HG03354 (cell line): ENCODE measurements at regions not wholly inside any gene's neighbourhood (a gene's known extent, or its start where the extent isn't known, plus 50 kb on each side); places are given as distances from the start of the nearest gene placed in this dataset.
A peak's percentile ranks its signal among the peaks of the same experiment; 100 is the strongest.
"Not testable (repeated sequence)": the region's sequence is repeated elsewhere in the genome, so short reads cannot be mapped to it uniquely, and the experiment has no call there.

Experiments used
- ATAC-seq: cut with Tn5 transposase; IDR thresholded peaks from one replicate; pipeline ENCODE4 v1.9.1; 2021; ENCODE audit warnings: mild to moderate bottlenecking; ENCODE audit not compliant: unreplicated experiment, poor library complexity, severe bottlenecking

- no peak for ATAC-seq
These were observed 196.3 kb upstream of the SPRY1 start for GRCh38 chr4:123200051-123200940.

DNA sequence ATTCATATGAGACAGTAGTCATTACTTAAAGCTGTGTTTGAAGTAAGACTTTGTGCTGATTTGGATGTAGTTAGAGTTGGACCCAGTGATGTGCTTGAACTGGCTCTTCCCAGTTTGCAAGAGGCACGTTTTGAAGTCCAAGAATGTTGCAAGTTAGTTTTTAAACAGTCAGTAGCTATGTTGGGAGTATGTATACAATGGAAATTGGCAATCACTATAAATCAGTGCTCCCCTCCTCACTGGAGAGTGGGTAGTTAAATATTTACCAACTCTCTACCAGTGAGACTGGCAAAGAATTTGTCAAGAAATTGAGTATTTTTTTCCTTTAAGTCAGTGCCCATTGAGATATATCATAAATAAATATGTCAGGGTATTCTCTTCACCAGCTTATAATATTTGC lies 191.9 kb upstream of the SPRY1 start:
- ATAC-seq = no peak

DNA sequence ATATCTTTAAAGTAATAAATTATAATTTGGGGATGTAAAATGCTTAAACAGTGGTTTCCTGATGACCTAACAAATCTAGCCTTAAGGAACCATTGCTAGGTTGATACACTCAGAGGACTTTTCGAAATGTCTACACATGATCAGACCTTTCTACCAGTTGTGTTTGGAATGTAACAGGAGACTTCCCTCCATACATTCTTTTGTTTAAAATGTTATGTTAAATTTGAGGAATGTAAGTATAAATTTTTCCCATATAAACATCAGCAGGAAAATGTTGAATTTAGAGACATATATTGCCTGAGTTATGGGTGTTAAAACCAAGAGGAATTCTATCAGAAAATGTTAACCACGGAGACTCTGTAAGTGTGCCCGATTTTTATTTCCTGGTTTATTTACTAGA lies 190.6 kb upstream of the SPRY1 start:
- no peak for ATAC-seq

DNA sequence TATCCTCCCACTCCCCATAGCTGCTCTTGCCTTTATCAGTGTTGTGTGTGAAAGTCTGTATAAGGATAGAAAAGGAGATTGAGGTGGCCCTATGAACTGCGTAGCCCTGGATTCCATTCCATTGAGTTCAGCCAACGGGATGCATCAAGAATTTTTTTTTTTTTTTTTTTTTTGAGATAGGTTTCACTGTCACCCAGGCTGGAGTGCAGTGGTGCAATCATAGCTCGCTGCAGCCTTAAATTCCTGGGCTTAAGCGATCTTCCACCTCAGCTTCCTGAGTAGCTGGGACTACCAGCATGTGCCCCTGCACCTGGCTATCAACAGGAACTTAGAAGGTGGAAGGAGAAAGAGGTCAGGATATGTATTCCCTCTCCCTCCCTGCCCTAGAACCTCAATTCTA lies 187.2 kb upstream of the SPRY1 start:
- no peak for ATAC-seq

- no peak for ATAC-seq
These were observed 181.1 kb upstream of the SPRY1 start for GRCh38 chr4:123215536-123215935.

- no peak for ATAC-seq
These were observed 180.1 kb upstream of the SPRY1 start for GRCh38 chr4:123216543-123216942.

DNA sequence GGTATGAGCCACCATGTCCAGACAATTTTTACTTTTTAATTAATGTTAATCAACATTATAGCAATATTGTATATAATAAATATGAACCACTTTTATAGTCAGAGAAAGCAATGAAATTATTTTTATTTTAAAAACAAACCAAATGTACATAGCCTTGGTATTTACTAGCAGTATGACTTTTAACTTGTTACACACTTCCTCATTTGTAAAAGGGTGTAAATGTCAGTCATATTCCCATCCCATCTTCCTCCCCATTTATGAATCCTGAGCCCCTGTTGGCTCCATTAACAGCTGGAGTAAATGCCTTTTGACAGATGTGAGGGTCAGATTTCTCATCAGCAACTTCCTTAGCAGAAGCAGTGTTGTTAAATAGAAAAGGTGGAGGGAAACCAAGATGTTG lies 179.6 kb upstream of the SPRY1 start:
- no peak for ATAC-seq

- ATAC-seq = no peak
These were observed 178.9 kb upstream of the SPRY1 start for GRCh38 chr4:123217664-123218063.

DNA sequence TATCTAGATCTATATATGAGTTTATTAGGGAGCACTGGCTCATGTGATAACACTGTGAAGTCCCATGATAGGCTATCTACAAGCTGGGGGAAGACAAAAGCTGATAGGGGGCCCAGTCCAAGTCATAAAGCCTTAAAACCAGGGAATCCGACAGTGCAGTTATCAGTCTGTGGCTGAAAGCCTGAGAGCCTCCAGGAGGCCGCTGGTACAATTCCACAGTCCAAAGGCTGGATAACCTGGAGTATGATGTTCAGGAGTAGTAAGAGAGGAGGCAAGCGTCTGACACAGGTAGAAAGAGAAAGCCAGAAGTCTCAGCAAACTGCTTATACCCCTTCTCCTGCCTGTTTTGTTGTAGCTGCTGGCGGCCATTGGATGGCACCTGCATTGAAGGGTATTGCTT lies 177.6 kb upstream of the SPRY1 start:
- ATAC-seq = no peak

GRCh38 chr4:123229286-123229685 lies 167.3 kb upstream of the SPRY1 start:
- ATAC-seq = no peak

DNA sequence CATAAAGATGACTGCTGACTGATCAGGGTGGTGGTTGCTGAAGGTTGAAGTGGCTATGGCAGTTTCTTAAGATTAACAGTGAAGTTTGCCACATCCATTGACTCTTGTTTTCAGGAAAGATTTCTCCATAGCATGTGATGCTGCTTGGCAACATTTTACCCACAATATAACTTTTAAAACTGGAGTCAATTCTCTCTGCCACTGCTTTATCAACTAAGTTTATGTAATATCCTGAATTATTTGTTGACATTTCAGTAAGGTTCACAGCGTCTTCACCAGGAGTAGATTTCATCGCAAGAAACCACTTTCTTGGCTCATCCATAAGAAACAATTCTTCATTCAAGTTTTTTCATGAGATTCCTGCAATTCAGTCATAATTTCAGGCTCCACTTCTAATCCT lies 166.5 kb upstream of the SPRY1 start:
- ATAC-seq = no peak

GRCh38 chr4:123232439-123232838 lies 164.2 kb upstream of the SPRY1 start:
- ATAC-seq = no peak

DNA sequence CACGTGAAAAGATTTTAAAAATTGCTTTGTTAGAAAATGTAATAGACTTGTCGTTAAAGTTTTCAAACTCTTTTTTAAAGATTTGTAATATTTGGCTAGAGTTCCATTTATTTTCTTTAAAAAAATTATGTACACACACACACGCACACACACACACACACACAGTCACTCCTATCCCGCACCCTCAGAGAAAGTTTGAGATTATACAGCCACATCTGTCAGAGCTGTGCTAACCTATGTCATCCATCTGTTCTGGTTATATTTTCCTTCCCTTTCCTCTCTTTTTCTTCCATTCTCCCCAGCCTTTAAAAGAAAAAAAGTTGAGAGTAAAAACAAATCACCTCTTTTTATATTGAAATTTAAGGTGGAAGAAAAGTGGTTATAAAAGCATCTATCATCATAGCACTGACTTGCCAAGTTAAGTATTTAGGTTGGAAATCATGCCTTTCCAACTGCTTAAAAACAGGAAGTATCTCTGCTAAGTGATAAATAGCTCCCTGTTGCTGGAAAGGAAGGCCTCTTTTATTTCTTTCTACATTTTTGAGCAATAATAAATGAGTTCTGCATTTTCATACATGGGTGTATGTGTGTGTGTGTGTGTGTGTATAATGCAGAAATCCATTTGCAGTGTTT lies 163.3 kb upstream of the SPRY1 start:
- ATAC-seq = no peak

- ATAC-seq = no peak
These were observed 161.6 kb upstream of the SPRY1 start for GRCh38 chr4:123234955-123235354.

DNA sequence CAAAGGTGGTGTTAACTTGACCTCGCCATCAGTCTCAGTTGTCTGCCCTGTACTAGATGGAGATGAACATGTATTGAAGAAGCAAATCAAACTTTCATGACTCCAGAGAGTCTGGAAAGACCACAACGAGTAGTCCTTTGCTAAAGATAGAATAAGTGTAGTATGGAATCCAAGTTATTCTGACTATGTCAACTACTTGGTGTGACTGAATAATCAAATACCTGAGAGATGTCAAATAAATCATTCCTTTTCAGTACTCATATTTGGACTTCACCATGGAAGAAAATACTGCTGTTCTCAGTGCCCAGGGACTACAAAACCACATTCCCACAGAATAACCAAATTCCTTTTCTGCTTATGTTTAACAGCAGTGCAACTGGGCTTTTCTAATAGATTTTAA lies 161.2 kb upstream of the SPRY1 start:
- ATAC-seq = no peak

GRCh38 chr4:123236606-123237005 lies 160.0 kb upstream of the SPRY1 start:
- no peak for ATAC-seq

GRCh38 chr4:123240286-123240685 lies 156.3 kb upstream of the SPRY1 start:
- ATAC-seq = not testable (repeated sequence)

DNA sequence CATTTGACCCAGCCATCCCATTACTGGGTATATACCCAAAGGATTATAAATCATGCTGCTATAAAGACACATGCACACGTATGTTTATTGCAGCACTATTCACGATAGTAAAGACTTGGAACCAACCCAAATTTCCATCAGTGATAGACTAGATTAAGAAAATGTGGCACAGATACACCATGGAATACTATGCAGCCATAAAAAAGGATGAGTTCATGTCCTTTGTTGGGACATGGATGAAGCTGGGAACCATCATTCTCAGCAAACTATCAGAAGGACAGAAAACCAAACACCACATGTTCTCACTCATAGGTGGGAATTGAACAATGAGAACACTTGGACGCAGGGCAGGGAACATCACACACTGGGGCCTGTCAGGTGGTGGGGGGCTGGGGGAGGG lies 153.4 kb upstream of the SPRY1 start:
- ATAC-seq = not testable (repeated sequence)

GRCh38 chr4:123244137-123244536 lies 152.5 kb upstream of the SPRY1 start:
- ATAC-seq = peak; percentile 85

GRCh38 chr4:123246085-123246484 lies 150.5 kb upstream of the SPRY1 start:
- ATAC-seq = no peak

DNA sequence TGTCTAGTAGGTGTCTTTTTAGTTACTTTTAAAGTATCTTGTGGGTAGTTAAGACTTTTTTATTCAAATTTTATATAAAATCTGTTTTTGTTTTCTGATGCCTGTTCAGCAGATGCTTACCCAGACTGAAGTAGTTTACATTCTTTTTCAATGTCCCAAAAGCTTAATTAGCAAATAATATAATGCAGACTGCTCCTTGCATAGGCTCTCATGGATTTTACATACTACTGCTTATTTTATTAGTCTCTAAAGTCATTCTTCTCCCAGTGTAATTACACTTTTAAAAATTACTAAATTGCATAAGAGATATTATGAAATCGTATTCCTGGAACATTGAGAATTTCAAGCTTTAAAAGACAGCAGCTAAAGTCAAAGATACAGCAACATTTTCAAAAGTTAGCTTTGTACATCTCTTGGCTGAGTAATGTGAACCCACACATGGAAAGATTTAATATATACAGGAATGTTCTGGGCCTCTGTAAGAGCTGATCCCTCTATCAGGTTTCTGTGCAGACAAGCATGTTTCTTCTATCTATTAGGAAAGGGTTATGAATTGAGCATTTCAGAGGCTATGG lies 148.4 kb upstream of the SPRY1 start:
- no peak for ATAC-seq
